Renal pelvis (tissue), 1 donor: ENCODE measurements at regions not wholly inside any gene's neighbourhood (a gene's known extent, or its start where the extent isn't known, plus 50 kb on each side); places are given as distances from the start of the nearest gene placed in this dataset.

Experiments
- DNase-seq: peaks from one replicate; pipeline ENCODE4 v3.0.0-alpha.2; 2013

DNA sequence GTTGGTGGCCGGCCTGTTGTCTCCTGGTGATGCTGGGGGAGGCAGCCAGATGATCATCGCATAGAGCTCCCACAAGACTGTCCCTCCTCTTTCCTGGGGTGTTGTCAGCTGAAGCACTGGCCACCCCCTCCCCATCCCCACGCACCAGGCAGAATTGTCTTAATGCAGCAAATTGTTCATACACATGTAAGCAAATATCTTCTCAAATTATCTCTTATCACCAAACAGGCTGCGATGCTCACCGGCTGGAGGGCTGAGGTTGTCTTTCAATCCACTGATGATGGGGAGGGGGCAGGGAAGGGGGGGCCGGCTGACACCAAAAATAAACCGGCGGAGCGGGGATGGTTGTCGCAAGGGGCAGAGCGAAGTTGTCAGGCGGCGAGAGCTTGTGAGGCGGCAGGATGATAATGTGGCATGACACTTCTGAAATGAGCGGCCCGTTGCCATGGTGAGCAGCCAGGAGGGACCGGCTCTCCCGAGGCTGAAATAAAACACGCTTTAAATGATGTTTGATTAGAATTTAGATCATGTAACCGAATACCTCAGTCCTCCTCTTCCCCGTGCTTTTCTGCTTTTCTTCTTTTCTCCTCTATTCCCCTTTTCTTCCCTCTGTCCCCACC lies 59.8 kb downstream of the MRM1 start:
- no peak for DNase-seq

DNA sequence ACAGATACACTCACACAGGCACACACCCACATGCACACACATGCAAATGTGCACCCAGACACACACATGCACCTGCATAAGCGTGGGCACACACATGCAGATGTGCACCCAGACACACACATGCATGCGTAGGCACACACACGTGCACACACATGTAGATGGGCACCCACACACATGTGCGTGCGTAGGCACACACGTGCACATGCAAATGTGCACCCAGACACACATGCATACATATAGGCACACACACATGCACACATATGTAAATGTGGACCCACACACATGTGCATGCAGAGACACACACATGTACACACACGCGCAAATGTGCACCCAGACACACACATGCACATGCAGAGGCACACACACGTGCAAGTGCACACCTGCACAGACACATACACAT lies 60.3 kb downstream of the MRM1 start:
- no peak for DNase-seq

DNA sequence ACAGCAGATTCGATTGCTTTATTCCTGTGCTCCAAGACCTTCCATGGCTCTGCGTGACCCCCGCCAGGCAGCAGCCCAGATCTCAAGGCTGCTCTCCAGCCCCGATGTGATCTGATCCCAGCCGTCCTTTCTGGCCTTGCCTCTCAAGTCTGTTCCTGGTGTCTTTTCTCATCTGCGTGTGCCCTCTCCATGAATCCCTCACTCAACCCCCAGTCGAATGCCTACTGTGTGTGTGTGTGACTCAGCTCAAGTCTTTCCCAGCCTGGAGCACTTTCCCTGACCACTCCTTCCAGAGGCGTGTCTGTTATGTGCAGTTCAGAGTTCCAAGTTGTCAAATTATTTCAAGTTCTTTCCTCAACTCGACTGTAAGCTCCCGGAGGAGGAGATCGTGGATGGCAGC lies 64.0 kb downstream of the MRM1 start:
- no peak for DNase-seq

DNA sequence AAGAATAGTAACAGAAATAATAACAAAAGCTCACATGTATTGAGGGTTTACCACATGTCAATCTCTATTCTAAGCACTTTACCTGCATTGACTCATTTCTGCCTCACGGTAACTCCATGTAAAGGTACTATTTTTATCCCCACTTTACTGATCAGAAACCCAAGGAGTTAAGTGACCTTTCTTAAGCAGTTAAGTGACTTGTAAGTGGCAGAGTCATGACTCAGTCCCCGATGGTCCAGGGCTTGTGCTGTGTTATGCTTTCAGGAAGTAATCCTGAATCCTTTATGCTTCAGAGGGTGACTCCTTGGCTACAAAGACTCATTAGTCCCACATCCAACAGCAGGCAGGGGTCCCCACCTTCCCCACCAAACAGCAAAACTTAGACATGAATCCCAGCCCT lies 66.5 kb downstream of the MRM1 start:
- no peak for DNase-seq

DNA sequence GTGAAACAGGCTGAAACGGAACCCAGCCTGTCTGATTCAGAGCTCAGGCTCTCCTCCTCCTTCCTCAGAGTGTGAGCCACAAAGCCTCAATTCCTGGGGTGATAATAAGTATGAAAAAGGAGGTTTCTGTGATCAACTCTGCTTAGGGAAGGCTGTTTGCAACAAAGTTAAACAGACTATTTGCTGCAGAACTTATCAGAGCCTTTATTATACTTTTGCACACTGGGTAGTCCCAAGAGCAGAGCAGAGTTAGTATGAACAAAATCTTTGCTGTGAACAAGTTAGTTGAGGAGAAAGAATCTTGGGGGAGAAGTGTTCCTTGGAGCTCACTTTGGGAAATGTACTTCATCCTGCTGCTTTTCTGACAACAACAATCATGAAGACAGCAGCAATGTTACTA lies 67.4 kb downstream of the MRM1 start:
- no peak for DNase-seq

DNA sequence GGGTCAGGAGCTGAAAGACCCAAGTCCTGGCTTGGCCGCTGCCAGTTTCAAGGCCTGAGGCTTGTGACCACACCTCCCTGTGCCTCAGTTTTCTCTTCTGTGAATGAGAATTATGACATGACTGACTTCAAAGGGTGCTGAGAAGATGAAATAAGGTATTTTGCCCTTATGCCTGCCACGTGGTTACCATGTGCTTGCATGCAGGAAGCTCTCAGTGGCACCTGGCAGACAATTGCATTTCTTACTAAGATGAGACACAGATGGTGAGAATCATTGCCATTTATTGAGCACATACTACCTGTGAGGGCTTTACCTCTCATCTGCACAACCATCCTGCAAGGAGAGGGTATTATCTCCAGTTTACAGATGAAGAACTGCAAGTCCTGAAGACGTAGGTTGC lies 69.8 kb downstream of the MRM1 start:
- no peak for DNase-seq

DNA sequence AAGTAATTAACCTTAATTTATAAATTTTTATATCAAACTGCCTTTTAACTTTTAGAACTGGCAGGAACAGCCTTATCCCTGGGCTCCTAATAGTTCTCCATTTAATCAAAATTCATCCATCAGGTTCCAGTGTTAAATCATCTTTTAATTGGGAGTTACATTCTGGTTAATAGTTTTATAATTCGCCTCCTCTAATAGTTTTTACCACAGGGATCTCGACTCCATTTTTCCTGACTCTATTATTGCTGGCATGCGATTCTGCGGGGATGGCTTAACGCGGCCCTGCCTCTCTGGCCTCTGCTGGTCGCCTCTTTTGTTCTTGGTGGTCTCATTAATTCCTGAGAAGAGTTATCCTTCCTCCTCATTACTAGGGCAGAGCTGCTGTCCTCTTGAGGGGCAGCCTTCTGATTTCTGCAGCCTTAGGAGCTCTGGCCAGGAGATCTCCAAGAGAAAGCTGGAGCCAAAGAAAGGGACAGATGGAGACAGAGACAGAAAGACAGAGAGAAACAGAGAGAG lies 71.1 kb downstream of the MRM1 start:
- DNase-seq = no peak

DNA sequence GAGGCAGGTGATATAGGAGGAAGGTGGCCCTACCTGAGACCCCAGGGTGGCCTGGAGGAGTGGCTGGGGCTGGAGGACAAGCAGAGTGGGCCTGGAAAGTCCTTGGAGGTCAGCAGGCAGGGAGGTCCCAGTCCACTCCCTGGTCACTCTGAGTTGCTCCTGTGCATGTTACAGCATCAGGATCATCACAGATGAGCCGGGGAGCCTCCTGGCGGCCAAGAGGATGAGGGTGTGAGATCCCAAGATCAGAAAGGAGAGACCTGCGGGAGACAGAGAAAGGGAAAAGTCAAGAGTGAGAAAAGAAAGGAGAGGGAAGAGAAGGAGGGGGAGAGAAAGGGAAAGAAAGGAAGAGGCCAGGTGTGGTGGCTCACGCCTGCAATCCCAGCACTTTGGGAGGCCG lies 71.7 kb downstream of the MRM1 start:
- no peak for DNase-seq

DNA sequence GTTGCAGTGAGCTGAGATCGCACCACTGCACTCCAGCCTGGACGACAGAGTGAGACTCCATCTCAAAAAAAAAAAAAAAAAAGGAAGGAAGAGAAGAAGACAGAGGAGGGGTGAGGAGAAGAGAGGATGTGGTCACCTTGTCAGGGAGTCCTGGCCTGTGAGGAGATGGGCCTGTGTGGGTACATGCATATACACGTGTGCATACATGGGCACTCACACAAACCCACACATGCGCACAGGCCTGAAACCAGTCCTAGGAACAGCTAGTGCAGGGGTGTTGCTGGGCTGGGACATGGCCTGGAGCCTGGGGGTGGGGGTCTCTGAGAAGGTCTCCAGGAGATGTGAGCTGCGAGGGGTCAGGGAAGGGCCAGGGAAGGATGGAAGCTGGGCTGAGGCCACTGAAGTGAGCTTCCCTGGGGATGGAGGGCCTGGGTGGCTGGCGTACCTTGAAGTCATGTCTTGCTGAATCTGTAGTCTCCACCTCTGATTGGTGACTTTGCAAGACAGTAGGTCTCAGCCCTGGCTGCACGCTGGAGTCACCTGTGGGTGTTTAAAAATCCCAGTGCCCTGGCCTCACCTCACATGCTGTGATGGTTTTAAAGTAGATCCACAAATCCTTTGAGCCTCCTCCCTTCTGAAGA lies 72.4 kb downstream of the MRM1 start:
- no peak for DNase-seq

DNA sequence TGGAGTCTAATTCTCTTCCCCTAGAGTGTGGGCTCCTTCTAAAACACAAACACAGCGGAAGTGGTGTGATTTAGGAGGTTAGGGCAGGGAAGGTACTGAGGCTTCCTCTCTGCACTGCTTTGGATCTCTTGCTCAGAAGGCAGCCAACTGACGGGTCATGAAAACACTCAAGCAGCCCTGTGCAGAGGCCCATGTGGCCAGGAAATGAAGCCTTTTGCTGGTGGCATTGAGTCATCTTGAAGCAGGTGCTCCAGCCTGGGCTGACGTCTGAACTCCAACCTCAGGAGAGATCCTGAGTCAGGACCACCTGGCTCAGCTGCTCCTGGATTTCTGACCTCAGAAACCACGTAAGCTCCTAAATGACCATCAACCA lies 72.9 kb downstream of the MRM1 start:
- DNase-seq = no peak

DNA sequence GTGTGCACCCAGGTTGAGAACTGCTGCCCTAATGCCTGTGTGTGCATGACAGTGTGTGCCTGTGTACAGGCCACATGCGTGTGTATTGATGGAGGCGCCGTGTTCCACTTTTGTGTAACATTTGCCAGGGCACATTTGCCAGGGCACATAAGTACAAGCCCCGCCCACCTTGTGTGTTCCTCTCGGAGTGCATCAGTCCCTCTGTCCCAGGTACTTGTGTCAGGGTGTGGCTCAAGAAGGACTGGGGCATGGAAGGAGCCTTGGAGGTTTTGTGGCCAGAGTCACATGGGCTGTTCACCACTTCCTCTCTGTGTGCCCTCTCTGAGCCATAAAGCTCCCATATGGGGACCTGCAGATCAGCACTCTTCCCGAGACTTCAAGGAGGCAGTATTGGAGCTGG lies 73.9 kb downstream of the MRM1 start:
- no peak for DNase-seq

DNA sequence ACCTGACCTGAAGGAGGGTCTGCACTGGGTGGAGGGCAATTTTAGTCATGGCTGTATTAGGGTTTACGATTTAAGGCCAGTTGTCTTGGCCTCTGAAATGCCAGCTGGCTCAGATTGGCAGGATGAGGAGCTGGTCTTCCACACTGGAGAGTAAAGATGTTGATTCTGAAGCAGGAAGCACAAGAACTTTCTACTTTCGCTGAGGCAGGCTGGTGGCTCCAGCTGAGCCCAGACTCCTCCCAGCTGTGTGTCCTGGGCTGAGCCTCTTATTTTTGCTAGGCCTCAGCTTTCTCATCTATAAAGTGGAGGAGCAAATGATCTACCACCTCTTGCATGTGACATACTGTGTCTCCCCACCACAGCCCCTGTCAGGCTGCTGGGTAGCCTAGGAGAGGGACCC lies 74.4 kb downstream of the MRM1 start:
- no peak for DNase-seq

DNA sequence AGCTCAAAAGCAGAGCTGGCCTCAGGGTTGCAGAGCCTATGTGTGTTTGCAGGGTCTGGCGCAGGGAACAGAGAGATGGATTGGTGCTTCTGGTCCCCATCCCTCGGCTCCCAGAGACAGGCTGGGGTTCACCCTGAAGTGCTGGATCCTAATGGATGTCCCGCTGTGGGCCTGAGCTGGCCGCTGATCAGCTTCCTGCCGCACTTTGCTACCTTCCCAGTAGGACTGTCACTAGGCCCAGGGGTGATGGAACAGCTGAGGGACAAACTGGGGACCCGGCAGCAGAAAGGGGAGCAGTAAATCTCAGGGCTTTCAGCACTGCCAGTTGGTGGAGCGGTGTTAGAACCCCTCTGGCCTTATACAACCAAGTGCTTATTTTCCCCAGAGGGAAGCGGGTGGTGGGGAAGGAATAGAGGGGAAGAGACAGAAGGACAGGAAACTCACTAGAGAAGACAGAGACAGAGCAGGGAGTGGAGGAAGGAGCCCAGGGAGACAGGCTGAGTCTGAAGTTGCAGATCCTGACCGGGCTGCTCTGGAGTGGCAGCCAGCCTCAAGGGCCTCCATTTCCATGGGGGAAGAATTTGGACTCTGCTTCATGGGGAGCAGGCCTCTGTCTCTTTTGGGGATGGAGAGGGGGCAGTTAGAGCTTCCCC lies 78.6 kb downstream of the MRM1 start:
- no peak for DNase-seq

DNA sequence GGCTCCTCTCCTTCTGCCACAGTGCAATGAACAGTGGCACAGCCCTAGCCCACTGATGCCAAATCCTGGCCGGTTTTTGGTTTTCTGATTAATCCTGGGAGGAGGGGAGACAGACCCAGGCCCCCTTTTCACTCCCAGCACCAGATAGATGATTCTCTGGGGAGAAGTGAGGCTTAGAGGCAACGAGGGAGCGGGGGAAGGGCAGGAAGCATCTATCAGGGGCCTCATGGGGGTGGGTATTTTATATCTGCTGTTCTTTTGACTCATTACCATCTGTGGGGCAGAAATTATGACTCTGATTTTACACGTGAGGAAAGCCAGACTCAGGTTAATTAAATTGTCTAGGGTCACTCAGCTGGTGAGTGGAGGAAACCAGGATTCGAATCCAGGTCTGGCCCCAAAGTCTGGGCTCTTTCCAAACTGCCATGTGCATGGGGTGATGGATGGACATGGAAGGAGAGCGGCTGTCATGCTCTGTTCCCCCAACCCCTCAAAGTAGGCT lies 79.4 kb downstream of the MRM1 start:
- DNase-seq = no peak

DNA sequence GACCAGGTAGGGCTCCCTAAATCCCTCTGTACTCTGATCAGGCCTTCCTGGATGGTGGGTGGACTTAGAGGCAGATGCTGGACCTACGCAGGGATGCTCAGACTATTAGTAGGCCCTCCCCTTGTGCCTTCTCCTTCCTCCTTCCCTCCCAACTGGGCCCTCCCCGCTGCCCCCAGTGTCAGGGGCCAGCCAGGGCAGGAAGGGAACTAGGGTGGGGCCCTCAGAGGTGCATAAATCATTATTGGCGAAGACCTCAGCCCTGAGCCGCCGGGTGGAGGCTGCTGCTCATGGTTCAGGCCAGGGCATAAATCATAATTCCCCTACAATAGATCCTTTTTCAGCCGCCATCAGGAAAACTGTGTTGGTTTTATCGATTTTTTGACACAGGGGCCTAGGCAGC lies 81.4 kb downstream of the MRM1 start:
- DNase-seq = no peak

DNA sequence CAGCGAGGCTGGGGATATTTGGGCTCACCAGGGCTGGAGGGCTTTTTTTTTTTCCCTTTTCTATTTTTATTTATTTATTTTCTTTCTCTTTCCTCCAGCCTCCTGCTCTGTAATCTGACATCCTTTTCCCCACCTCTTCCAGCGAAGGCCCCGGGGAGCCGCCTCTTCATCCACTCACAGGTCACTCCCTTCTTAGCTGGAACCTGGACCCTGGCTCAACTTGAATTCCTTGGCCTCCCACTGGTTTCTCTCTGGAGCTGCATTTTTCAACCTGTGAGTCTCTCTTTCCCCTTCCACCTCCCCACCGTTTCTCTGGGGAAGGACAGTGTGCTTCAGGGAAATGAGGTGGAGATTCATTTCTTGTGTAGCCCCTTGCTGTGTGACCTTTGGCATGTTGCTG lies 82.0 kb downstream of the MRM1 start:
- DNase-seq = no peak

DNA sequence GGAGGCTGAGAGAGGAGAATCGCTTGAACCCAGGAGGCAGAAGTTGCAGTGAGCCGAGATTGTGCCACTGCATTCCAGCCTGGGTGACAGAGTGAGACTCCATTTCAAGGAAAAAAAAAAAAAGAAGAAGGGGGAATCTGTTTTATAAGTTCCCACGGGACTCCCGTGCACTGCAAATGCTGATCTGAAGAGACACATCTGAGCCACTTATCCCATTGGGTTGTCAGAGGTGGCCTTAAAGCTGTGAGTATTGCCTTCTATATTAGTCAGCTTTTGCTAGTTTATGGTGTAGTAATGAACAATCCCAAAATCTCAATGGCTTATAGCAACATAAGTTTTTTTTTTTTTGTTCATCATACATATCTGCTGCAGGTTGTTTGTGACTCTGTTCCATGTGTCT lies 82.8 kb downstream of the MRM1 start:
- no peak for DNase-seq

DNA sequence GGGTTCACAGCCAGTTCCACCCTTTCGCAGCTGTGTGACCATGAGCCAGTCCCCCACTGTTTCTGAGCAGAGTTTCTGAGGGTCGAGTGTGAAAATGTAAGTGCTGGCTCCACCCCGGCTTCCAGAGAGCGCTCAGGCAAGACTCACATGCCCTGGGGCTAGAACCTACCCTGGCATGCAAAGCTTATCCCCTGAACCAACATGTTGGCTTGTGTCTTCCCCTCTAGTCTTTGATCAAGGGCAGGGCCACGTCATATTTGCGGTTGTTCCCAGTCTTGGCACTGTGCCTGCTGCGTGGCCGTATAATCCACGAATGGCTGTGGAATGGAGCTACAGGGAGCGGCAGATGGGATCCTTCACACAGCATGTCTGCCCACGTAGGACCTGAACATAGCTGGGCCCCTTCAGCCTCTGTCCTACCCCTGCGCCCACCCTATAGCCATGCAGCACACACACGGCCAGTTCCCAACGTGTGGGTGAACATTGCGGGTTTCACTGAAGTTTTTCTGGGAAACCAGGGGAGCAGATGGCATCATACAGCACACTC lies 84.8 kb downstream of the MRM1 start:
- DNase-seq = no peak

DNA sequence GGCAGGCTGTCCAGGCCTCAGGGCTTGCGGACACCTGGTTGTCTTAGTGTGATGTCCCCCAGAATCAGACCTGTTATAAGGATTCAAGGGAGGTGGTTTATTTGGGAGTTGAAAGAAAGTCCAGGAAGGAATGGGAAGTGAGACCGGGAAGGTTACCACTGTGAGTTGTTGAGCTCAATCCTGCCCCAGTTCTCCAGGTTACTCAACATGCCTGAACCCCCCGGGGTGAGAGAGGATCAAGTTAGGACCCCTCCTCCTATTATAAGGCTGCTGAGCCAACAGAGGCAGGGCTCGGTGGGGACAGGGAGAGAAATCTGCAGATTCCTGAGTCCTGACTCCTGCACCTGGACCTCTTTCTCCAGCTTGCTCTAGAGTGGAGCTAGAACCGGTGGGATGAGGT lies 86.4 kb downstream of the MRM1 start:
- no peak for DNase-seq

DNA sequence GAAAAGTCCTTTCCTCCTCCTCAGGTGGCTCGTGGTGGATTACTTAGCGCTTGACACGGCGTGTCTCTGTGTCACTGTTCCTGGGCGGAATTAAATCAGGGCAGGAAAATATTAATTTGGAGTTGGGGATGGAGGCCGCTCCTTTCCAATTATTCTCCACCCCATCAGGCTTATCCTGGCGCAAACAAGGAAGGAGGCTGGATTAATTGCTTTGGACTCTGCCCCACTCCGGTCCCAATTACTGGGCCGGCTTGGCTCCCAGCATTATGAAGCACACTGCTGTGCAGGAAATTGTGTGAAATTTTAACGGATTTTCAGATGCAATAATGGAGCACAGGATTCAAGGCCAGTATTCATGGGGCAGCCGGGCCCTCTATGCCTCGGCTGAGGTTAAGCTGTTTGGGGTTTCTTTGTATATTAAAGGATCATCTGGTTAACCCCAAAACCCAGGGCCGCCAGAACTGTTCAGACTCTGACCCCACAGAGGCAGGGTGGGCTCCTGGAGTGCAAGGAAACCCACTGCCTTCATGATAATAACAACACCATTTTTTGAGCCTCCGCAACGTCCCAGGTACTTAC lies 87.8 kb downstream of the MRM1 start:
- no peak for DNase-seq

DNA sequence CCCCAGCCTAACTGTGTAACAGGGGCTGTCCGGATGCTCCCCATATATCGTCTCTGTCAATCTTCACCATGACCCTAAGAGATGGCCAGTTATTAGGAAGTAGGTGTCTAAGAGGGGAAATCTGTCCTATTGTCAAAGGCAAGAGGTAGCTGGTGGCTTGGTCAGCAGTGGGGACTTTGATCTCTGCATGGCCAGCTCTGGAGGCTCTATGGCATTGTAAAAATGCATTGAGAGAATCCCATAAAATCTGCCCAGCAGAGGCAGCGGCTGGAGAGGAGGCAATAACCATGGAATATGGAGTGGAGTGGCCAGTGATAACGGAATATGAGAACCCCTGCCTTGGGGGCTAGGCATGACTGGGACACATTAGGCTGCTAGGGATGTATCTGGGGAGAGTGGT lies 88.8 kb downstream of the MRM1 start:
- no peak for DNase-seq

DNA sequence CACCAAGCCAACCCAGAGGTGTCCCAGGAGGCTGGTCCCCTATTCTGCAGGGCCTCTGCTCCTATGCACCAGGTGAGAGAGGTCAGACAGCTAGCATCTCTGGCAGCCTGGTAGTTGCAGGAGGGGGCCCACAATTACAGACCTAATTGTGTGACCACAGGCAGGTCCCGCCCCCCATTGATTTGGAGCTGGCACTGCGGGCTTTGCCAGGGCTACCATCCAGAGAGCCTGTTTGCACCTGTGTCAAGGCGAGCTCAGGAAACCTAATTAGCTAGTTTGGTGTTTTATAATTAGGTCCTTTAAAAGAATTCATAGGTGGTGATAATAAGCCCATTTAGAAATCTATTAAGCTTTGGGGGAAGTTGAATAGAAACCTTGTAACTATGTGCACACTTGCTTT lies 90.2 kb downstream of the MRM1 start:
- no peak for DNase-seq

DNA sequence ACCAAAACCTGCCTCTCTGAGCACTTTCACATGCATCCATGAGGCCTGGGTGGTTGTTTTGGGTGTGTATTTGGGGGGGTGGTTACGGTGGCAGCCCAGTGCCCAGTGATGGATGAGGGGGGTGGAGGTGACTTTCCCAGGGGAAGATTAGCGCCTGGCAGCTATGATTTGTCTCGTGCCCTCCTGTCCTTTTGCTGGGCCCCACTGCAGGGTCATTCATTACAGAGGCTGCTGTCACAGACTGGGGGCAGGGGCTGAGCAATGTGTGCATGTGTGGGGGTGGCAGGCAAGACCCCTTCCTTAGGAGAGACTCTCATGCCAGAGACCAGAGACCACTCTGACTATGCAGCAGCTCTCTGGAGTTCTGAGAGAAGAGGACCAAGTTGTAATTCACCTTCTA lies 93.7 kb downstream of the MRM1 start:
- no peak for DNase-seq
